ENCODE measurements at regions not wholly inside any gene's neighbourhood (a gene's known extent, or its start where the extent isn't known, plus 50 kb on each side); places are given as distances from the start of the nearest gene placed in this dataset.

DNA sequence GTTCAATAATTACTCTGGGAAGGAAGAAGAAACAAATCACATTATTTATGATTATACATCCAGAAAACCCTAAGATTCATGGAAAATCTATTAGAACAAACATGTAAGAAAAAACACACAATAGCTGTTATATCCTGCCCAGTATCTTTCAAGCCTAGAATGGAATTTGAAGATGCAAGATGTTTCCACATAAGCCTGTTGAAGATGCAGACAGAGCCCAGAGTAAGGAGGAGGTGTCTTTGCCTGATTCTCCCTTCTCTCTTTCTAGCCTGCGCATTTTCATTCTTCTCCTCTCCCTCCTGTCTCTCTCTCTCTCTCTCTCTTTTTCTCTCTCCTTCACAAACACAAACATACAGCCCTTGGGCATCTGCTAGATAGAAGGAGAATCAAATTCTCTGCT lies 170.1 kb upstream of the INHBA start:
- ChIA-PET RAD21 (ENCODE audit: unreplicated experiment) (interaction anchor here (1.2 to 6.6 kb wide), 3 partner anchors 9 to 163 kb away, joined by 3 to 68 read pairs (median 4); no protein-coding TSS in a partner anchor), CTCF (interaction anchor here (0.9 to 1.9 kb wide), 3 partner anchors 68 to 170 kb away, joined by 3 to 6 read pairs (median 3); partner anchors contain the start of gene INHBA), POLR2A (no interaction called here), SMC1A (ENCODE audit: uncharacterized antibody, unreplicated experiment) (interaction anchor here (1.0 to 8.1 kb wide), 6 partner anchors 7 to 74 kb away, joined by 3 to 86 read pairs (median 3); no protein-coding TSS in a partner anchor)
- Histone ChIP-seq H3K27me3 (replicated peaks in 1 of 2; ENCODE audit: control insufficient read depth in 2 of 2, insufficient read depth in 2 of 2, low read length in 1 of 2) (no peaks in the 10 kb centered on the region), H3K79me2 (ENCODE audit: control insufficient read depth, insufficient read depth, low read length) (no peaks in the 10 kb centered on the region), H3K27ac (ENCODE audit: control insufficient read depth, insufficient read depth) (no peak overlapping the region), H4K20me1 (ENCODE audit: control insufficient read depth, insufficient read depth) (no peaks in the 10 kb centered on the region), H2AFZ (ENCODE audit: control insufficient read depth, low read depth, low read length) (no peak overlapping the region), H3K4me2 (ENCODE audit: control insufficient read depth, insufficient read depth) (no peak overlapping the region), H3K36me3 (ENCODE audit: control insufficient read depth in 2 of 2, insufficient read depth in 2 of 2, low read length in 1 of 2) (no peaks in the 10 kb centered on the region), H3K9ac (ENCODE audit: control insufficient read depth, insufficient read depth, low read length) (no peak overlapping the region), H3K4me1 (ENCODE audit: control insufficient read depth, insufficient read depth, low read length) (peaks cover 3% of the 10 kb centered on the region; the same call in 1 of the 2 replicates), H3K4me3 (no peak overlapping the region), H3K9me3 (replicated peaks; ENCODE audit: control insufficient read depth, insufficient read depth, low read length) (peaks cover 8% of the 10 kb centered on the region; the same call in 2 of the 3 replicates)
- no TSS peak for BruUV-seq (replicated peaks)
- no peak for DNase-seq (ENCODE audit: low read depth, low spot score)
- FAIRE-seq: no peak
- intact Hi-C loops (cut with micrococcal nuclease; ENCODE audit: unreplicated experiment): no loop called here
- TF ChIP-seq, protein P1, sequence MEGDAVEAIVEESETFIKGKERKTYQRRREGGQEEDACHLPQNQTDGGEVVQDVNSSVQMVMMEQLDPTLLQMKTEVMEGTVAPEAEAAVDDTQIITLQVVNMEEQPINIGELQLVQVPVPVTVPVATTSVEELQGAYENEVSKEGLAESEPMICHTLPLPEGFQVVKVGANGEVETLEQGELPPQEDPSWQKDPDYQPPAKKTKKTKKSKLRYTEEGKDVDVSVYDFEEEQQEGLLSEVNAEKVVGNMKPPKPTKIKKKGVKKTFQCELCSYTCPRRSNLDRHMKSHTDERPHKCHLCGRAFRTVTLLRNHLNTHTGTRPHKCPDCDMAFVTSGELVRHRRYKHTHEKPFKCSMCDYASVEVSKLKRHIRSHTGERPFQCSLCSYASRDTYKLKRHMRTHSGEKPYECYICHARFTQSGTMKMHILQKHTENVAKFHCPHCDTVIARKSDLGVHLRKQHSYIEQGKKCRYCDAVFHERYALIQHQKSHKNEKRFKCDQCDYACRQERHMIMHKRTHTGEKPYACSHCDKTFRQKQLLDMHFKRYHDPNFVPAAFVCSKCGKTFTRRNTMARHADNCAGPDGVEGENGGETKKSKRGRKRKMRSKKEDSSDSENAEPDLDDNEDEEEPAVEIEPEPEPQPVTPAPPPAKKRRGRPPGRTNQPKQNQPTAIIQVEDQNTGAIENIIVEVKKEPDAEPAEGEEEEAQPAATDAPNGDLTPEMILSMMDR (IDR thresholded peaks at IDR 0.05 in 2 of 3, conservative IDR thresholded peaks at IDR 0.05 in 1 of 3; ENCODE audit: control insufficient read depth in 2 of 3, extremely low read depth in 1 of 3, insufficient read depth in 1 of 3, low read depth in 3 of 3, low read length in 3 of 3): no peak
- TF ChIP-seq MLLT1 (IDR thresholded peaks at IDR 0.05) (no peak), TCF7 (IDR thresholded peaks at IDR 0.05; ENCODE audit: borderline replicate concordance) (no peak), JUND (IDR thresholded peaks at IDR 0.05; ENCODE audit: low read depth, low read length) (no peak), ASH2L (IDR thresholded peaks at IDR 0.05; ENCODE audit: borderline replicate concordance, low read depth) (no peak), ZBED1 (IDR thresholded peaks at IDR 0.05; ENCODE audit: borderline replicate concordance) (no peak), SIN3A (IDR thresholded peaks at IDR 0.05; ENCODE audit: low read depth, low read length) (no peak), LARP7 (IDR thresholded peaks at IDR 0.05) (no peak), CHD2 (IDR thresholded peaks at IDR 0.05; ENCODE audit: borderline replicate concordance, low read depth, low read length) (no peak), NFYB (IDR thresholded peaks at IDR 0.05; ENCODE audit: insufficient read depth, low read depth, low read length) (no peak), SREBF2 (IDR thresholded peaks at IDR 0.05; ENCODE audit: low read length) (no peak), TARDBP (IDR thresholded peaks at IDR 0.05; ENCODE audit: borderline replicate concordance) (no peak), GATAD2B (conservative IDR thresholded peaks at IDR 0.05; ENCODE audit: low read depth) (no peak)
- TF ChIP-seq, protein P2, sequence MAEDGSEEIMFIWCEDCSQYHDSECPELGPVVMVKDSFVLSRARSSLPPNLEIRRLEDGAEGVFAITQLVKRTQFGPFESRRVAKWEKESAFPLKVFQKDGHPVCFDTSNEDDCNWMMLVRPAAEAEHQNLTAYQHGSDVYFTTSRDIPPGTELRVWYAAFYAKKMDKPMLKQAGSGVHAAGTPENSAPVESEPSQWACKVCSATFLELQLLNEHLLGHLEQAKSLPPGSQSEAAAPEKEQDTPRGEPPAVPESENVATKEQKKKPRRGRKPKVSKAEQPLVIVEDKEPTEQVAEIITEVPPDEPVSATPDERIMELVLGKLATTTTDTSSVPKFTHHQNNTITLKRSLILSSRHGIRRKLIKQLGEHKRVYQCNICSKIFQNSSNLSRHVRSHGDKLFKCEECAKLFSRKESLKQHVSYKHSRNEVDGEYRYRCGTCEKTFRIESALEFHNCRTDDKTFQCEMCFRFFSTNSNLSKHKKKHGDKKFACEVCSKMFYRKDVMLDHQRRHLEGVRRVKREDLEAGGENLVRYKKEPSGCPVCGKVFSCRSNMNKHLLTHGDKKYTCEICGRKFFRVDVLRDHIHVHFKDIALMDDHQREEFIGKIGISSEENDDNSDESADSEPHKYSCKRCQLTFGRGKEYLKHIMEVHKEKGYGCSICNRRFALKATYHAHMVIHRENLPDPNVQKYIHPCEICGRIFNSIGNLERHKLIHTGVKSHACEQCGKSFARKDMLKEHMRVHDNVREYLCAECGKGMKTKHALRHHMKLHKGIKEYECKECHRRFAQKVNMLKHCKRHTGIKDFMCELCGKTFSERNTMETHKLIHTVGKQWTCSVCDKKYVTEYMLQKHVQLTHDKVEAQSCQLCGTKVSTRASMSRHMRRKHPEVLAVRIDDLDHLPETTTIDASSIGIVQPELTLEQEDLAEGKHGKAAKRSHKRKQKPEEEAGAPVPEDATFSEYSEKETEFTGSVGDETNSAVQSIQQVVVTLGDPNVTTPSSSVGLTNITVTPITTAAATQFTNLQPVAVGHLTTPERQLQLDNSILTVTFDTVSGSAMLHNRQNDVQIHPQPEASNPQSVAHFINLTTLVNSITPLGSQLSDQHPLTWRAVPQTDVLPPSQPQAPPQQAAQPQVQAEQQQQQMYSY (CRISPR knock-in tag; IDR thresholded peaks at IDR 0.05): no peak
- ATAC-seq: no peak
- in situ Hi-C loops (cut with MboI): no loop called here
- WGBS (ENCODE audit: insufficient coverage, insufficient replicate concordance, low lambda C conversion rate, missing lambda C conversion rate): 90% methylated on average over 1 of the region's 1 CpG
